IMR-90 (cell line): ENCODE measurements at regions not wholly inside any gene's neighbourhood (a gene's known extent, or its start where the extent isn't known, plus 50 kb on each side); places are given as distances from the start of the nearest gene placed in this dataset.

Experiments
- ATAC-seq: fragments of 200-7000 bp; cut with Tn5 transposase; 2 replicates; pipeline ENCODE4 v1.9.1; 2020; ENCODE audit warnings: low read depth, mild to moderate bottlenecking, moderate library complexity
- BruUV-seq: library from RNA; stranded (reverse); fragments of 400-500 nt; replicated peaks from 2 replicates; lab custom pipeline; 2021; lab: Mats Ljungman, UMichigan
- CTCF ChIA-PET: fragments of 300-600 bp; formaldehyde crosslinking; extraction: SDS; loops from one replicate; lab custom pipeline; 2021; ENCODE audit warnings: antibody characterized with exemption; lab: Yijun Ruan, JAX
- POLR2A ChIA-PET: fragments of 300-600 bp; sonication (Branson Sonifier 250); formaldehyde crosslinking; loops from one replicate; lab custom pipeline; 2022; ENCODE audit warnings: antibody characterized with exemption; ENCODE audit not compliant: unreplicated experiment; lab: Charles Lee
- DNase-seq: peaks from one replicate; pipeline ENCODE4 v3.0.0; 2013
- H2AFZ ChIP-seq: replicated peaks from 2 replicates; pipeline ENCODE3; 2013; ENCODE audit warnings: low read length, mild to moderate bottlenecking; ENCODE audit not compliant: poor library complexity
- H2AK5ac ChIP-seq: 2 replicates; pipeline ENCODE4 v1.6.1; 2013; ENCODE audit warnings: low read depth, low read length, inconsistent platforms
- H2AK9ac ChIP-seq: replicated peaks from 2 replicates; pipeline ENCODE3; 2013; ENCODE audit warnings: mild to moderate bottlenecking, low read depth, low read length, moderate library complexity; ENCODE audit not compliant: poor library complexity
- H2BK120ac ChIP-seq: 2 replicates; pipeline ENCODE4 v1.6.1; 2013; ENCODE audit warnings: low read depth, low read length, inconsistent platforms
- H2BK15ac ChIP-seq: 3 replicates; pipeline ENCODE4 v1.6.1; 2013; ENCODE audit warnings: low read depth, low read length, inconsistent platforms
- H2BK20ac ChIP-seq: 2 replicates; pipeline ENCODE4 v1.6.1; 2013; ENCODE audit warnings: low read depth, mild to moderate bottlenecking, inconsistent platforms, low read length, moderate library complexity
- H2BK5ac ChIP-seq: 2 replicates; pipeline ENCODE4 v1.6.1; 2013; ENCODE audit warnings: mild to moderate bottlenecking, low read depth, low read length, inconsistent platforms; ENCODE audit not compliant: poor library complexity, severe bottlenecking
- H3K14ac ChIP-seq: replicated peaks from 2 replicates; pipeline ENCODE4 v1.6.1; 2013; ENCODE audit warnings: low read depth, low read length, inconsistent platforms
- H3K18ac ChIP-seq: 2 replicates; pipeline ENCODE4 v1.6.1; 2013; ENCODE audit warnings: low read depth, low read length, control low read depth
- H3K23ac ChIP-seq: 2 replicates; pipeline ENCODE4 v1.6.1; 2013; ENCODE audit warnings: low read depth, low read length, inconsistent platforms
- H3K27ac ChIP-seq: 2 replicates; pipeline ENCODE4 v1.5.1; 2013; ENCODE audit warnings: mild to moderate bottlenecking, control low read depth, low read length; ENCODE audit not compliant: insufficient read depth
- H3K27me3 ChIP-seq: 2 replicates; pipeline ENCODE4 v1.6.1; 2013; ENCODE audit warnings: low read length; ENCODE audit not compliant: control insufficient read depth, insufficient read depth
- H3K36me3 ChIP-seq: 2 replicates; pipeline ENCODE4 v1.6.1; 2013; ENCODE audit warnings: low read length, mixed read lengths; ENCODE audit not compliant: control insufficient read depth, insufficient read depth
- H3K4ac ChIP-seq: 2 replicates; pipeline ENCODE4 v1.6.1; 2013; ENCODE audit warnings: low read depth, low read length, inconsistent platforms
- H3K4me1 ChIP-seq: 2 replicates; pipeline ENCODE4 v1.6.1; 2013; ENCODE audit warnings: low read length, mixed read lengths; ENCODE audit not compliant: control insufficient read depth, insufficient read depth
- H3K4me2 ChIP-seq: 2 replicates; pipeline ENCODE4 v1.6.1; 2013; ENCODE audit warnings: low read depth, mild to moderate bottlenecking, control low read depth, low read length, moderate library complexity
- H3K4me3 ChIP-seq: 2 replicates; pipeline ENCODE4 v1.5.1; 2013; ENCODE audit warnings: low read depth, mild to moderate bottlenecking, control low read depth, low read length, moderate library complexity; ENCODE audit not compliant: insufficient read depth
- H3K56ac ChIP-seq: 2 replicates; pipeline ENCODE4 v1.6.1; 2013; ENCODE audit warnings: low read length, inconsistent platforms; ENCODE audit not compliant: insufficient read depth; ENCODE audit errors: extremely low read depth
- H3K79me1 ChIP-seq, 2 experiments: 2 replicates each; pipeline ENCODE4 v1.6.1; 2013; ENCODE audit warnings: low read length in 2 of 2, inconsistent platforms in 1 of 2, low read depth in 1 of 2
- H3K9ac ChIP-seq: 2 replicates; pipeline ENCODE4 v1.6.1; 2013; ENCODE audit warnings: low read depth, low read length, control low read depth
- H3K9me1 ChIP-seq: 2 replicates; pipeline ENCODE4 v1.6.1; 2013; ENCODE audit warnings: low read length, inconsistent platforms; ENCODE audit not compliant: insufficient read depth
- H3K9me3 ChIP-seq: 2 replicates; pipeline ENCODE4 v1.6.1; 2013; ENCODE audit warnings: low read length; ENCODE audit not compliant: control insufficient read depth, insufficient read depth
- H4K20me1 ChIP-seq: 2 replicates; pipeline ENCODE4 v1.6.1; 2013; ENCODE audit warnings: low read length, inconsistent platforms; ENCODE audit not compliant: insufficient read depth
- H4K5ac ChIP-seq: 2 replicates; pipeline ENCODE4 v1.6.1; 2013; ENCODE audit warnings: mild to moderate bottlenecking, low read depth, low read length, control low read depth
- H4K8ac ChIP-seq, 2 experiments: 2 replicates each; pipeline ENCODE4 v1.6.1; 2013; ENCODE audit warnings: low read depth in 2 of 2, low read length in 2 of 2, control low read depth in 1 of 2, inconsistent platforms in 1 of 2
- H4K91ac ChIP-seq: 2 replicates; pipeline ENCODE4 v1.6.1; 2013; ENCODE audit warnings: low read depth, low read length, inconsistent platforms; ENCODE audit not compliant: insufficient read depth
- ELK1 ChIP-seq: fragments of 150-350 bp; IDR thresholded peaks from 2 replicates; pipeline ENCODE4 v1.6.1; 2016; ENCODE audit warnings: low read depth, mild to moderate bottlenecking, low read length, moderate library complexity, borderline replicate concordance
- WGBS, 2 experiments: methylation state at CpG; one replicate each; pipeline versions ENCODE4 v1.1.5 to v1.1.7; 2013; ENCODE audit warnings: missing lambda C conversion rate in 2 of 2; ENCODE audit not compliant: insufficient read length in 1 of 2; ENCODE audit errors: extremely low coverage in 2 of 2; 5-methylcytosine and 5-hydroxymethylcytosine counted together
- dilution Hi-C: fragments of 300-500 bp; cut with HindIII; formaldehyde crosslinking; loops from one replicate; pipeline ENCODE4 v1.14.3; 2018; ENCODE audit warnings: low sequenced_read_pairs; ENCODE audit not compliant: unreplicated experiment
- in situ Hi-C: fragments of 300-500 bp; cut with MboI; formaldehyde crosslinking; loops from 3 replicates; pipeline ENCODE4 v1.14.3; 2019; ENCODE audit warnings: low sequenced_read_pairs, inconsistent platforms, mixed read lengths
- intact Hi-C: fragments of 100-400 bp; cut with micrococcal nuclease; formaldehyde crosslinking; loops from 2 replicates; pipeline ENCODE4 v1.10.0; 2022

- Histone ChIP-seq H3K4me3 (no peak overlapping the region), H4K5ac (no peak overlapping the region), H2BK120ac (no peak overlapping the region), H3K4me2 (no peak overlapping the region), H3K14ac (no peak overlapping the region), H2BK5ac (no peak overlapping the region), H3K27ac (no peak overlapping the region), H3K4me1 (peaks cover 4% of the 10 kb centered on the region; the same call in 1 of the 2 replicates), H2AK5ac (no peak overlapping the region), H2BK20ac (no peak overlapping the region), H3K9ac (no peak overlapping the region), H4K20me1 (no peaks in the 10 kb centered on the region), H3K79me1 (no peaks in the 10 kb centered on the region), H2BK15ac (no peak overlapping the region), H2AK9ac (no peak overlapping the region), H3K36me3 (no peaks in the 10 kb centered on the region), H4K8ac (no peak overlapping the region), H2AFZ (no peak overlapping the region), H3K9me3 (no peaks in the 10 kb centered on the region), H3K18ac (no peak overlapping the region), H3K4ac (no peak overlapping the region), H3K23ac (no peak overlapping the region), H3K9me1 (no peaks in the 10 kb centered on the region; the same call in 1 of the 2 replicates), H4K91ac (no peak overlapping the region), H3K27me3 (no peaks in the 10 kb centered on the region), H3K56ac (no peak overlapping the region)
- ATAC-seq: no peak
- no peak for TF ChIP-seq ELK1
- in situ Hi-C loops (no loop called here), intact Hi-C loops (no loop called here), dilution Hi-C loops (no loop called here)
- ChIA-PET CTCF (no interaction called here), POLR2A (no interaction called here)
- no TSS peak for BruUV-seq
- WGBS, 2 experiments: no CpG with 5 or more reads among the region's 3 CpGs
- DNase-seq: no peak
Observed at GRCh38 chr6:141490982-141491381, 641.7 kb upstream of the GJE1 start.
